ENCODE measurements at regions not wholly inside any gene's neighbourhood (a gene's known extent, or its start where the extent isn't known, plus 50 kb on each side); places are given as distances from the start of the nearest gene placed in this dataset.
"Not testable (repeated sequence)": the region's sequence is repeated elsewhere in the genome, so short reads cannot be mapped to it uniquely, and the experiment has no call there.

DNA sequence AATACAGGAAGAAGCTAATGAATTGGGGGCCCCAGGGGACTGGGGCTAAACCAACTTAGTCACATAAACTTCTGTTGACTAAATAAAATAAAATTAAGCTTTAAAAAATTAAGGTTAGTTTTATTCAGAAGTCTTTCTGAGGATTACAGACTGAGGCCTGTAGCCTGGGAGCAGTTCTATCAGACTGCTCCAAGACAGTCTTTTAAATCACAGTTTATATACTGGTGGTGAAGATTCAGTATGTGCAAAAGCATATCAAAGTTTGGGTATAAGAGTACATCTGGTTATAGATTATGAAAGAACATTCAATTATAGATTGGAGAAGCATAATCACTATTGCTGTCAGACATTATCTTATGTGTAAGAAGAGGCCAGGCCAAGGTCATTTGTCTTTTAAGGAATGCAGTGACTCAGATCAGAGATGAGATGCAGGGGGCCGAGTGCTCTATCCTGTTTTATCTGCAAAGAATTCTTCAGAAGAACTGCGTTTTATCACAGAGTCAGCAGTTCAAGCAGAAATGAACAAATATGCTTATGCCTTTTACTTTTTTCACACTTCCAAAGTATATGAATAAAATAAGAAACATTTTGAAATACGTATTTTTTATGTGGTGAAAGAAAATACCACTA is 109.4 kb downstream of the PDHA2 start:
- no peak overlapping the region for H3K27ac ChIP-seq
- DNase-seq (ENCODE audit: low spot score): no peak
- TF ChIP-seq, protein P1, sequence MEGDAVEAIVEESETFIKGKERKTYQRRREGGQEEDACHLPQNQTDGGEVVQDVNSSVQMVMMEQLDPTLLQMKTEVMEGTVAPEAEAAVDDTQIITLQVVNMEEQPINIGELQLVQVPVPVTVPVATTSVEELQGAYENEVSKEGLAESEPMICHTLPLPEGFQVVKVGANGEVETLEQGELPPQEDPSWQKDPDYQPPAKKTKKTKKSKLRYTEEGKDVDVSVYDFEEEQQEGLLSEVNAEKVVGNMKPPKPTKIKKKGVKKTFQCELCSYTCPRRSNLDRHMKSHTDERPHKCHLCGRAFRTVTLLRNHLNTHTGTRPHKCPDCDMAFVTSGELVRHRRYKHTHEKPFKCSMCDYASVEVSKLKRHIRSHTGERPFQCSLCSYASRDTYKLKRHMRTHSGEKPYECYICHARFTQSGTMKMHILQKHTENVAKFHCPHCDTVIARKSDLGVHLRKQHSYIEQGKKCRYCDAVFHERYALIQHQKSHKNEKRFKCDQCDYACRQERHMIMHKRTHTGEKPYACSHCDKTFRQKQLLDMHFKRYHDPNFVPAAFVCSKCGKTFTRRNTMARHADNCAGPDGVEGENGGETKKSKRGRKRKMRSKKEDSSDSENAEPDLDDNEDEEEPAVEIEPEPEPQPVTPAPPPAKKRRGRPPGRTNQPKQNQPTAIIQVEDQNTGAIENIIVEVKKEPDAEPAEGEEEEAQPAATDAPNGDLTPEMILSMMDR (conservative IDR thresholded peaks at IDR 0.05; ENCODE audit: low read depth): no peak
- CTCF ChIA-PET: interaction anchor here (0.6 kb wide), 1 partner anchor 106 kb away, joined by 3 read pairs; no protein-coding TSS in a partner anchor
- POLR2A ChIA-PET (ENCODE audit: low non-redundant PET): no interaction called here

DNA sequence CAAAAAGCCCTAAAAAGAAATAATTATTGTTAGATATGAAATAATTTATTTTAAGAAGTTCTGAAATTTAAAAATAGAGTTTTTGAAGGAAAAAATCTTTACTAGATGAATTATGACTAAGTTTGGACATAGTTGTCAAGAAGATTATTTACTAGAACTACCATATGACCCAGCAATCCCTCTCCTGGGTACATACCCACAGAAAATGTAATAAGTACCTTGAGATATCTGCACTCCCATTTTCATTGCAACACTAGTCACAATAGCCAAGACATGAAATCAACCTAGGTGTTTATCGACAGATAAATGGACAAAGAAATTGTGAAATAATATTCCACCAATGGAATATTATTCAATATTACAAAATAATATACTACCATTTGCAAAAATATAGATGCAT is 109.9 kb downstream of the PDHA2 start:
- TF ChIP-seq, protein P1 (conservative IDR thresholded peaks at IDR 0.05; ENCODE audit: low read depth): no peak
- ChIA-PET POLR2A (ENCODE audit: low non-redundant PET) (no interaction called here), CTCF (no interaction called here)
- no peak overlapping the region for H3K27ac ChIP-seq
- DNase-seq (ENCODE audit: low spot score): no peak

DNA sequence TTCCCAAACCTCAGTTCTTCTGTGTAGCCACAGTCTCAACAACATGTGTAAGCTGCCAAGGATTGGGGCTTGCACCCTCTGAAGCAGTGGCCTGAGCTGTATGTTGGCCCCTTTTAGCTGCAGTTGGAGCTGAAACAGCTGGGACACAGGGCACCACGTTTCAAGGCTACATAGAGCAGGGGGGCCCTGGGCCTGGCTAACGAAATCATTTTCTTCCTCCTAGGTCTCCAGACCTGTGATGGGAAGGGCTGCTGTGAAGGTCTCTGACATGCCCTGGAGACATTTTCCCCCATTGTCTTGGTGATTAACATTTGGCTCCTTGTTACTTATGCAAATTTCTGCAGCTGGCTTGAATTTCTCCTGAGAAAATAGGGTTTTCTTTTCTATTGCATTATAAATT is 112.6 kb downstream of the PDHA2 start:
- CTCF ChIA-PET: interaction anchor here (0.5 kb wide), 1 partner anchor 44 kb away, joined by 5 read pairs; no protein-coding TSS in a partner anchor
- POLR2A ChIA-PET (ENCODE audit: low non-redundant PET); DNase-seq (ENCODE audit: low spot score); H3K27ac ChIP-seq: not testable (repeated sequence)

DNA sequence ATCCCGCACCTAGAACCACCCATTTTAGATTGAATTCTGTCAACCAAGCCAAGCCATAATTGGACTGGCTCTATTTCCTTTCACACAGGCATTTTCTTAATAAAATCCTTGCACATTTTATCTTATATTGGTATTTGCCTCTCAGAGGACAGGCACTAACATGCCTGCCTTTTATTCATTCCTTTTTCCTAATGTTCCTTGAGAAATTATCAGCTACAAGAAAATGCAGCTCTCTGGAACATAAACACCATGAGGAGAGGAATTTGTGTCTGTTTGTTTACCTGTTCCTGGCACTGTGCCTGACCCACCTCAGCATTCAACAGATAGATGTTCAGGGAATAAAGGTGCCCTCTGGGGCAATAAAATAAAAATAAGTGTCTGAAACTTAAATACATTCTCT is 116.2 kb downstream of the PDHA2 start:
- TF ChIP-seq, protein P1 (conservative IDR thresholded peaks at IDR 0.05; ENCODE audit: low read depth): no peak
- no peak overlapping the region for H3K27ac ChIP-seq
- ChIA-PET POLR2A (ENCODE audit: low non-redundant PET) (no interaction called here), CTCF (no interaction called here)
- DNase-seq (ENCODE audit: low spot score): no peak

DNA sequence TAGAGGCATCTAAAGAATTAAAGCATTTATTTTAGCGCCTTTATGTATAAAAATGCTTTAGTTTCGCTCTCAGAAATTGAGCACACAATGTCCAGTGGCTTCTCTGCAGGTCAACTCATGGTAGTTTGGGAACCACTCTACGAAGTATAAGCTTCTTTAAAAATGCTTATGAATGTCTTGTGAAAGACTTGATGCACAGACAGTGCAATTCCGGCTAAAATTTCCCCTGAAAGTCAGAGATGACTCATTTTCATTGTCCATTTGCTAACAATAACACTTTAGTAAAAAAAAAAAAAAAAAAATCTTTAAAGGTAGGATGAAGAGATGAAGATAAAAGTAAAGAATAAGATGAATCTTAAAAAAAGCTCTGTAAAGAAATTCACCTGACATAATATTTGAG is 117.2 kb downstream of the PDHA2 start:
- DNase-seq (ENCODE audit: low spot score): no peak
- ChIA-PET CTCF (no interaction called here), POLR2A (ENCODE audit: low non-redundant PET) (no interaction called here)
- TF ChIP-seq, protein P1 (conservative IDR thresholded peaks at IDR 0.05; ENCODE audit: low read depth): no peak
- no peak overlapping the region for H3K27ac ChIP-seq

DNA sequence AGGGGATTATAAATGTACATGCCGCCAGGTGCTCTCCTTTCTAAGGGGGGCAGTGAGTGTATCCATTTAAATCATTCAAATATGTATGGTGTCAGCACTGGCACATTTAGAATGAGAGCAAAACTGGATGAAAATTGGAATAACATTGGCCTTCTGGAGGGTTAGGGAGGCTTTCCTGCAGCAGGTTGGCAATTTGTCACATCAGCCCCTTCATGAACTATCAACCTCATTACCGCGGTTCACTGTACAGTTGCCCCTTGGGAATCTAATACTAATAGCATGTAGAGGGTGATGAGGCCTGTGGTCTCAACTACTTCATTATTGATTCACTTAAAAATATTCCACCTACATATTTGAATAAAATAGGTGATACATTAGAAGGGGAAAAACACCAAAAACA is 117.9 kb downstream of the PDHA2 start:
- CTCF ChIA-PET: no interaction called here
- POLR2A ChIA-PET (ENCODE audit: low non-redundant PET): no interaction called here

DNA sequence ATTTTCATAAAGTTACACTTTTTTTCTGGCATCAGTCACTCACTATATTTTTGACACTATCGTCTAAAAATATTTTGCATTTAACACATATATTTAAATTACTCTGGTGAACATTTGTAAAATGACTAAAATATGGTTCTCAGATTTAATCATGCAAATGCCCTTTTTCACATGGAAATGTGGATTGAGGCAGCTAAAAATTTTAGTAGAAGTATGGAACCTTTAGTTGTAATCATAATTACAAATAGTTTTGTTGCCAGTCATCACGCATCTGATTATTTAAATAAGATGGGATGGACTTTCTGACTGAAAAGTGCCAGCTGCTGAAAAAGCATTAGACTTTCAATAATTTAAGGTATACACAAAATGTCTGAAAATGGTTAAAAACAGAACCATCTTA is 119.3 kb downstream of the PDHA2 start:
- ChIA-PET CTCF (interaction anchor here (0.6 kb wide), 1 partner anchor 819 kb away, joined by 3 read pairs; no protein-coding TSS in a partner anchor), POLR2A (ENCODE audit: low non-redundant PET) (no interaction called here)
- DNase-seq (ENCODE audit: low spot score): no peak
- no peak overlapping the region for H3K27ac ChIP-seq
- TF ChIP-seq, protein P1 (conservative IDR thresholded peaks at IDR 0.05; ENCODE audit: low read depth): no peak

More for the DNA sequence above, 117.9 kb downstream of the PDHA2 start:
- TF ChIP-seq, protein P1 (conservative IDR thresholded peaks at IDR 0.05; ENCODE audit: low read depth): no peak
- no peak for DNase-seq (ENCODE audit: low spot score)
- no peak overlapping the region for H3K27ac ChIP-seq
